Activated CD8-positive, alpha-beta T cell treated with anti-CD3 and anti-CD28 coated beads for 36 hours (primary cell): ENCODE measurements at regions not wholly inside any gene's neighbourhood (a gene's known extent, or its start where the extent isn't known, plus 50 kb on each side); places are given as distances from the start of the nearest gene placed in this dataset.

Source experiments
- ATAC-seq: fragments of 200-7000 bp; cut with Tn5 transposase; one replicate; pipeline ENCODE4 v1.10.0; 2021; ENCODE audit warnings: mild to moderate bottlenecking, moderate library complexity
- CTCF ChIA-PET: fragments of 350-600 bp; sonication (Branson Sonifier 250); formaldehyde crosslinking; loops from one replicate; lab custom pipeline; 2021; ENCODE audit warnings: antibody characterized with exemption; lab: Charles Lee
- POLR2A ChIA-PET: fragments of 350-600 bp; sonication (Branson Sonifier 250); formaldehyde crosslinking; loops from one replicate; lab custom pipeline; 2021; ENCODE audit warnings: antibody characterized with exemption; lab: Charles Lee
- DNase-seq: peaks from one replicate; pipeline ENCODE4 v3.0.0-alpha.2; 2020
- H3K27ac Mint-ChIP-seq: one replicate; pipeline ENCODE4 v1.8.0; 2021; ENCODE audit warnings: mild to moderate bottlenecking, mixed read lengths
- H3K27me3 Mint-ChIP-seq: one replicate; pipeline ENCODE4 v1.8.0; 2021; ENCODE audit warnings: mixed read lengths
- H3K36me3 Mint-ChIP-seq: one replicate; pipeline ENCODE4 v1.8.0; 2021; ENCODE audit warnings: low read depth, mixed read lengths
- H3K4me1 Mint-ChIP-seq: one replicate; pipeline ENCODE4 v1.8.0; 2021; ENCODE audit warnings: low read depth, mixed read lengths
- H3K4me3 Mint-ChIP-seq: one replicate; pipeline ENCODE4 v1.8.0; 2021; ENCODE audit warnings: mild to moderate bottlenecking, moderate library complexity, mixed read lengths
- H3K9me3 Mint-ChIP-seq: one replicate; pipeline ENCODE4 v1.8.0; 2021; ENCODE audit warnings: mixed read lengths
- CTCF ChIP-seq: fragments of 200-600 bp; IDR thresholded peaks from one replicate; pipeline ENCODE4 v1.8.0; 2022; ENCODE audit warnings: antibody characterized with exemption, mild to moderate bottlenecking
- intact Hi-C: fragments of 100-400 bp; cut with micrococcal nuclease; formaldehyde crosslinking; loops from one replicate; pipeline ENCODE4 v1.10.0; 2022

- Mint-ChIP-seq H3K27ac (no peak overlapping the region), H3K36me3 (no peaks in the 10 kb centered on the region), H3K4me1 (peaks cover 22% of the 10 kb centered on the region), H3K27me3 (peaks cover 2% of the 10 kb centered on the region), H3K4me3 (no peak overlapping the region), H3K9me3 (no peaks in the 10 kb centered on the region)
- DNase-seq, result no peak
- ChIA-PET POLR2A (interaction anchor here (0.7 kb wide), 1 partner anchor 15 kb away, joined by 3 read pairs; no protein-coding TSS in a partner anchor), CTCF (interaction anchor here (0.6 to 1.2 kb wide), 3 partner anchors 22 to 80 kb away, joined by 3 to 4 read pairs (median 3); no protein-coding TSS in a partner anchor)
- no peak for TF ChIP-seq CTCF
- intact Hi-C loops, result loop anchor here (5.0 kb wide), 1 partner anchor 122 kb away; no protein-coding TSS in a partner anchor
- no peak for ATAC-seq
Observed at GRCh38 chr12:76155157-76155670, 70.7 kb upstream of the NAP1L1 start.

GRCh38 chr12:76153616-76154015, 69.1 kb upstream of the NAP1L1 start:
- no peak overlapping the region for H3K27ac Mint-ChIP-seq
- intact Hi-C loops, result no loop called here
- no peak for TF ChIP-seq CTCF
- POLR2A ChIA-PET, result interaction anchor here (1.0 kb wide), 1 partner anchor 9 kb away, joined by 3 read pairs; no protein-coding TSS in a partner anchor
- no peaks in the 10 kb centered on the region for H3K9me3 Mint-ChIP-seq
- H3K27me3 Mint-ChIP-seq, result peaks cover 3% of the 10 kb centered on the region
- peaks cover 8% of the 10 kb centered on the region for H3K4me1 Mint-ChIP-seq
- DNase-seq (no peak), ATAC-seq (no peak)
- CTCF ChIA-PET, result no interaction called here
- no peak overlapping the region for H3K4me3 Mint-ChIP-seq
- H3K36me3 Mint-ChIP-seq, result no peaks in the 10 kb centered on the region

GRCh38 chr12:76152181-76152807, 67.8 kb upstream of the NAP1L1 start:
- CTCF ChIA-PET, result no interaction called here
- ATAC-seq (no peak), DNase-seq (peak; percentile 7)

GRCh38 chr12:76144245-76144549, 59.7 kb upstream of the NAP1L1 start:
- peak; percentile 57 for DNase-seq

More at GRCh38 chr12:76152181-76152807, 67.8 kb upstream of the NAP1L1 start:
- POLR2A ChIA-PET, result no interaction called here
- Mint-ChIP-seq H3K27me3 (peaks cover 3% of the 10 kb centered on the region), H3K36me3 (no peaks in the 10 kb centered on the region), H3K4me1 (peaks cover 5% of the 10 kb centered on the region), H3K9me3 (no peaks in the 10 kb centered on the region), H3K27ac (no peak overlapping the region), H3K4me3 (no peak overlapping the region)
- intact Hi-C loops, result no loop called here
- TF ChIP-seq CTCF, result no peak

More at GRCh38 chr12:76144245-76144549, 59.7 kb upstream of the NAP1L1 start:
- peak; percentile 56 for ATAC-seq
- H3K36me3 Mint-ChIP-seq, result no peaks in the 10 kb centered on the region
- no peak for TF ChIP-seq CTCF
- ChIA-PET CTCF (interaction anchor here (1.0 to 1.8 kb wide), 2 partner anchors 15 kb away, joined by 3 to 7 read pairs; no protein-coding TSS in a partner anchor), POLR2A (interaction anchor here (0.9 kb wide), 1 partner anchor 10 kb away, joined by 3 read pairs; no protein-coding TSS in a partner anchor)
- H3K4me3 Mint-ChIP-seq, result no peak overlapping the region
- peaks cover 20% of the 10 kb centered on the region for H3K4me1 Mint-ChIP-seq
- no peaks in the 10 kb centered on the region for H3K9me3 Mint-ChIP-seq
- no peaks in the 10 kb centered on the region for H3K27me3 Mint-ChIP-seq
- H3K27ac Mint-ChIP-seq, result no peak overlapping the region
- intact Hi-C loops, result no loop called here
